Fibroblast of mammary gland (primary cell): ENCODE measurements at regions not wholly inside any gene's neighbourhood (a gene's known extent, or its start where the extent isn't known, plus 50 kb on each side); places are given as distances from the start of the nearest gene placed in this dataset.

Experiments used
- DNase-seq: peaks from one replicate; pipeline ENCODE4 v3.0.0-alpha.2; 2010; ENCODE audit warnings: low read depth
- H3K4me3 ChIP-seq: 2 replicates; pipeline ENCODE4 v1.5.1; 2011; ENCODE audit warnings: low read depth, mild to moderate bottlenecking, low read length, moderate library complexity; ENCODE audit not compliant: control insufficient read depth
- CTCF ChIP-seq: conservative IDR thresholded peaks from 2 replicates; pipeline ENCODE4 v1.5.1; 2011; ENCODE audit warnings: low read depth, low read length, inconsistent platforms; ENCODE audit not compliant: control insufficient read depth, insufficient read depth

- no peak overlapping the region for H3K4me3 ChIP-seq
- no peak for TF ChIP-seq CTCF
- no peak for DNase-seq
Measured at GRCh38 chr20:19077370-19078220, 134.8 kb upstream of the SLC24A3 start.

- TF ChIP-seq CTCF, result no peak
- no peak for DNase-seq
- no peak overlapping the region for H3K4me3 ChIP-seq
Measured at GRCh38 chr20:19078448-19079373, 133.7 kb upstream of the SLC24A3 start.

GRCh38 chr20:19079536-19080299, 132.7 kb upstream of the SLC24A3 start:
- no peak overlapping the region for H3K4me3 ChIP-seq
- DNase-seq, result peak; percentile 2
- TF ChIP-seq CTCF, result no peak

GRCh38 chr20:19081937-19082336, 130.5 kb upstream of the SLC24A3 start:
- no peak overlapping the region for H3K4me3 ChIP-seq
- TF ChIP-seq CTCF, result no peak
- DNase-seq, result no peak

GRCh38 chr20:19083136-19083621, 129.3 kb upstream of the SLC24A3 start:
- no peak overlapping the region for H3K4me3 ChIP-seq
- no peak for TF ChIP-seq CTCF
- no peak for DNase-seq

GRCh38 chr20:19090332-19090731, 122.1 kb upstream of the SLC24A3 start:
- DNase-seq, result no peak
- TF ChIP-seq CTCF, result no peak

More at GRCh38 chr20:19090332-19090731, 122.1 kb upstream of the SLC24A3 start:
- H3K4me3 ChIP-seq, result no peak overlapping the region
